HG03039 (cell line): ENCODE measurements at regions not wholly inside any gene's neighbourhood (a gene's known extent, or its start where the extent isn't known, plus 50 kb on each side); places are given as distances from the start of the nearest gene placed in this dataset.
"Not testable (repeated sequence)": the region's sequence is repeated elsewhere in the genome, so short reads cannot be mapped to it uniquely, and the experiment has no call there.

Experiments used
- ATAC-seq: cut with Tn5 transposase; IDR thresholded peaks from one replicate; pipeline ENCODE4 v1.9.1; 2021; ENCODE audit warnings: mild to moderate bottlenecking, moderate library complexity; ENCODE audit not compliant: unreplicated experiment

DNA sequence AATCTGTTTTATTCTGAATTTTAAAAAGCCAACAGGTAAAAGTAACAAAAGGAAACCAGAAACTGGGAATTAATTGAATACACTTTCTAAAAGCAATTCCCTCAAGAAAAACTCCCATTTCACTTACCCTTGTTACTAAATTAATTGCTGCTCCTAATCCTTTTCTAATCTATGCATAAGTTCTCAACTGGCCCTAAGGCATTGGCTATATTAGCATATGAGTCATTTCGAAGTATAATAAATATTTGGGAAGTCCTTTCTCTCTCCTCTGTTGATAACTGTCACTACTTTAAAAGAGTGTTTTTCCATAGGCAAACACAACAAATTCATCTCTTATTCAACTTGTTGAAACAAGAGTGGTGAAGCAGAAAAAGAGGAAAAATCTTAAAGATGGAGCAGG lies 486.5 kb upstream of the HTR2C start:
- no peak for ATAC-seq

DNA sequence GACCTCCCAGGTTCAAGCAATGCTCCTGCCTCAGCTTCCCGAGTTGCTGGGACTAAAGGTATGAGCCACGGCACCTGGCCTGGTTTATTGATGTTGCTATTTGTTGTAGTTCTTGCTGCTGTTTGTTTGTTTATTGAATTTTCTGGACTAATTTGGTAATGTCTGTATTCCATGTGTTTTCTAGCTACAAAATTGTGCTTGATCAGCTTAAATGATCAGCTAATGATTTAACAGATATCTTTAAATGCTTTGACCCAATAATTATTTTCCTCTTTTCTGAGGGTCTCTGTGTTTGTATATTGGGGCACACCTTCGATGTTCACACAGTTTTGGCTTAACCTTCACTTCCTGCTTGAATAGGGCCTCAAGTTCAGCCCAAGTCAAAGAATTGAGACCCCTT lies 488.1 kb upstream of the HTR2C start:
- no peak for ATAC-seq

DNA sequence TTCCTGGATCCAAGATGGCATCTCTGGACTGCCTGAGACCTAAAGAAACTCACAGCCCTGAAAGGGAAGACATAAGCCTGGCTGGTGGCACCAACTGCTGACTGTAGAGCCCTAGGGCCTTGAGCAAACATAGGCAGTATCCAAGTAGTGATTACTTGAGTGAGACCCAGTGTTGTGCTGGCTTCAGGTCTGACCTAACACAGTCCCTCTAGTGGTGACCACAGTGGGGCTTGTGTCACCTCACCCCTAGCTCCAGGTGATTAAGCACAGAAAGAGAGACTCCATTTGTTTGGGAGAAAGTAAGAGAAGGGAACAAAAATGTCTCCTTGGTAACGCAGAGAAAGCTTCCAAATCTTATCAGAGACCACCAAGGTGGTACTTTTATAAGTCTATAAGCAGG lies 496.3 kb upstream of the HTR2C start:
- no peak for ATAC-seq

GRCh38 chrX:114077773-114078172 lies 506.1 kb upstream of the HTR2C start:
- no peak for ATAC-seq

DNA sequence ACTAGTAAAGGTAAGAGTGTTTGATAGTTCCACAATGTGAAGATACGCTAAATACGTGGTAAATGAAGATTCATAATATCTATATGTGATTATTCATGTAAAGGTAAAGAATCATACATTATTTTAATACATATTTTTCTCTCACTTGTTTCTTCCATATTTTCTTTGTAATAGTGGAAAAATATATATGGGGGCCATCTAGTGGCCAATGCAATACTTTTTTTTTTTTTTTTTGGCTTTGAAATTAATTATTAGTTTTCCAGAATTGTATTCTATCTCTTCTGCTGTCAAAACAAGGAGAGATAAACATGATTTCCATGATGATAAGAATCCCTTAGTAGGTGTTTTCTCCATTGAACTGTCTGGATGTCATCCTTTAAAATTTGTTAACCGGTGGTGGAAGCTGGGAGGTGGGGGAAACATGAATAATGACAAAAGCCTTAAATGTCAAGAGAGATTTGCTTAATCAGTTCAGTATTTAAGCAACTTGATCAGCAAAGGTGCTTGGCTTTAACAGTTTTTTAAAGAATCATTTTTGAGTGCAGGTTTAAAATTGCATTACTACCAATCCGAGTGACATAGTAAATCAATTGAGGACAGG lies 508.7 kb upstream of the HTR2C start:
- ATAC-seq = no peak

- no peak for ATAC-seq
Measured at GRCh38 chrX:114073926-114074325, 510.0 kb upstream of the HTR2C start.

- no peak for ATAC-seq
Measured at GRCh38 chrX:114071412-114071811, 512.5 kb upstream of the HTR2C start.

GRCh38 chrX:114065577-114066223 lies 518.2 kb upstream of the HTR2C start:
- ATAC-seq = no peak

DNA sequence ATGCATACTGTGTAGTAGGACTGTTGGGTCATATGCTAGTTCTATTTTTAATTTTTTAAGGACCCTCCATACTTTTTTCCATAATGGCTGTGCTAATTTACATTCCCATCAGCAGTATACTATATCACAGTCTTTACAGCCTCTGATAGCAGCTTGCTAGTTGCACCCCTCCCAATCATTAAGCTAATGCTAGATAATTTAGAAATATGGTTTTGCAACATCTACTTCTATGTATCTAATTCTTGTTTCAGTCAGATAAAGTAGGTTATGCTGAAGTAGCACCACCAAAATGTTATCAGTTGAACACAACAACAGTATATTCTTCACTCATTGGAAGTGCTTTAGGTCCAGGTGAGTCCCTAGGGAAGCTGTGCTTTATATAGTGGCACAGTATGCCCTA lies 522.7 kb upstream of the HTR2C start:
- no peak for ATAC-seq

GRCh38 chrX:114058988-114059418 lies 524.9 kb upstream of the HTR2C start:
- no peak for ATAC-seq

GRCh38 chrX:114057422-114057821 lies 526.5 kb upstream of the HTR2C start:
- not testable (repeated sequence) for ATAC-seq

DNA sequence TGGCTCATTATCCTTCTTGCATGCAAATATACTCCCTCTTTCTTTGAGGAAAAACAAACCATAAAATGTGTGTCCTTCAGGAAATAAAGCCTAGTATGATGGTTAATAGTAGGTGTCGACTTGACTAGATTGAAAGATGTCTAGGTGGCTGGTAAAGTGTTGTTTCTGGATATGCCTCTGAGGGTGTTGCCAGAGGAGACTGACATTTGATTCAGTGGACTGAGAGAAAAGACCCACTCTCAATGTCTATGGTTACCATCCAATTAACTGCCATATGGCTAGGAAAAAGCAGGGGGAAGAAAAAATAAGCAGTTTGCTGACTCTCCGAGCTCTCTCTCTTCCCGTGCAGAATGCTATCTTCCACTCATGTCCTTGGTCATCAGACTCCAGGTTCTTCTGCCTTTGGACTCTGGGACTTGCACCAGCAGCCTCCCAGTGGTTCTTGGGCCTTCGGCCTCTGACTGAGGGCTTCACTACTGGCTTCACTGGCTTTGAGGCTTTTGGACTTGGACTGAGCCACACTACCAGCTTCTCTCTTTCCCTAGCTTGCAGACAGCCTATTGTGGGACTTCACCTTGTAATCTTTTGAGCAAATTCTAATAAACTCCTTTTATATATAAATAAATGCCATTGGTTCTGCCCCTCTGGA lies 532.1 kb upstream of the HTR2C start:
- no peak for ATAC-seq

DNA sequence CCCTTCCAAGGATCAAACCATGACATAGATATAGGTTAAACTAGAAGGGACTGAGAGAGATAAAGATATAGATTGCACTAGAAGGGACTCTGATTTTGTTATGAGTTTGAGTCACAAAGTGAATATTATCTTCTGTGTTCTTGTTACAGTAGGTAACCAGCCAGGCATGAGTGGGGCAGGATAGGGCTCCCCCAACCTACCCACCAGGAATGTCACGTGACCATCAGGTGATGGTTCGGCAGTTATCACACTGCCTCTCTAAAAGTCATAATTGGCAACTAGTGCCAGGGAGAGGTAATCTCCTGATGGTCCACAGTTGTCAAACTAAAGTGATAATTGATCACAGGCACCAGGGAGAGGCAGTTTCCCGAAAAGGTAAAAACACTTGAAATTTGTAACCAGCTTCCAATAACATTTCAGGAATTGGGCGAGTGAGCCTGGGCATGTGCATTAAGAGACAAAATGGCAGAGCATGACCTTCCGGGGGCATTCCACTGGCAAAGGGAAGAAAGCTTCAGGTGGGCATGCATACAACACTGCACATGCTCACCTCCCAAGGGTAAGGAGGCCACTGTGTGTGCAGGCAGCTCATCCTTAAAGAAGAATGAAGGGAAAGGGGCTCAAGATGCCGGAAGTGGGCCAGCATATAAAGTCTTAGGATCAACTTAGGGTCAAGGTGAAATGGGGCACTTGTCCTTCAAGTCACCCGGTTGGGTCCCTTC lies 533.6 kb upstream of the HTR2C start:
- ATAC-seq = no peak

DNA sequence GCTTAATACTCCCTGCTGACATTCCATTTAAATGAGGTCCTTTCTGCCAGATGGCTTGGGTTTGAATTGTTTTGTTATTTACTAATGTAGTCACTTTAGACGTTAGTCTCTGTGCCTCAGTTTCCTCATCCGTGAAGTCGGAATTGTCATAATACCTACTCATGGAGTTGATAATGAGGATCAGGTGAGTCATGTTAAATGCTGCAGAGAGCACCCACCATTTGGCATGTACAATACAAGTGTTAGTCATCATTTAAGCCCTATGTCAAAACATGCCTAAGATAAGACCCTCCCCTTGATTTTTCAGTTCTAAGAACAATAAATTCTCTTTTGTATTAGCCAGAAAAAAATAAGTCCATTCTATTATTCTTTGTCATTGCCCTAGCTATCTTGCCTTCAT lies 534.8 kb upstream of the HTR2C start:
- no peak for ATAC-seq

DNA sequence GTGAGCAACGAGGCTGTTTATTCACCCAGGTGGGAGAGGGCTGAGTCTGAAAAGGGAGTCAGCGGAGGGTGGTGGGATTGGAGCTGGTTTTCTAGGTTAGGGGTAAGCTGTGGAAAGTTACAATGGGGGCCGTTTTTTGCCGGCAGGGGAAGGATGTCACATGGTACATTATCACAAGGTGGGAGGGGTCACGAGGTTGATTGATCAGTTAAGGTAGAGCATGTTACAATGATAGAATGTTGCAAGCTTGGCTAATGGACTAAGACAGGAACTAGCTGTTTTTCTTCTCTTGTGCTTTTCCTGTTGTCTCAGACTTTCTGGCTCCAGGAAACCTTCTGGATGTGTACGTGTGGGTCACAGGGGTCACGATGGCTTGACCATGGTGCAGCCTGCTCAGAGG lies 536.3 kb upstream of the HTR2C start:
- ATAC-seq = no peak

GRCh38 chrX:114046695-114047279 lies 537.1 kb upstream of the HTR2C start:
- no peak for ATAC-seq

DNA sequence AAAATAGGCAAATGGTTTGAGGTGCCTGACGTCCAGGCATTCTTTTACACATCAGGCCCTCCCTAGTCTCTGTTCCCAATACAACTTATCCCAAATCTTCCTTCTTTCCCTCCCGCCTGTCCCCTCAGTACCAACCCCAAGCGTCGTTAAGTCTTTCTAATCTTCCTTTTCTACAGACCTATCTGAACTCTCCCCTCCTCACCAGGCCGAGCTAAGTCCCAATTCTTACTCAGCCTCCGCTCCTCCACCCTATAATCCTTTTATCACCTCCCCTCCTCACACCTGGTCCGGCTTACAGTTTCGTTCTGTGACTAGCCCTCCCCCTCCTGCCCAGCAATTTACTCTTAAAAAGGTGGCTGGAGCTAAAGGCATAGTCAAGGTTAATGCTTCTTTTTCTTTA lies 542.4 kb upstream of the HTR2C start:
- ATAC-seq = not testable (repeated sequence)

DNA sequence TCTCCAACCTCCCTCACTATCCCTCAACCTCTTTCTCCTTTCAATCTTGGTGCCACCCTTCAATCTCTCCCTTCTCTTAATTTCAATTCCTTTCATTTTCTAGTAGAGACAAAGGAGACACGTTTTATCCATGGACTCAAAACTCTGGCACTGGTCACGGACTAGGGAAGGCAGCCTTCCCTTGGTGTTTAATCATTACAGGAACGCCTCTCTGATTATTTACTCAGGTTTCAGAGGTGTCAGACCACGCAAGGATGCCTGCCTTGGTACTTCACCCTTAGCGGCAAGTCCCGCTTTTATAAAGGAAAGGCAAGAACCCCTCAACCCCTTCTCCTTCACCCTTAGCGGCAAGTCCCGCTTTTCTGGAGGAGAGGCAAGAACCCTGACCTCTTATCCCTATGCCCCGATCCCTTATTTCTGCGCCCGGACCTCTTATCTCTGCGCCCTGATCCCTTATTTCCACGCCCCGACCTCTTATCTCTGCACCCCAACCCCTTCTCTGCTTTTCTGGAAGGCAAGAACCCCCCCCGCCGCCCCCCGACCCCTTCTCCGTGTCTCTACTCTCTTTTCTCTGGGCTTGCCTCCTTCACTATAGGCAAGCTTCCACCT lies 543.1 kb upstream of the HTR2C start:
- ATAC-seq = not testable (repeated sequence)

DNA sequence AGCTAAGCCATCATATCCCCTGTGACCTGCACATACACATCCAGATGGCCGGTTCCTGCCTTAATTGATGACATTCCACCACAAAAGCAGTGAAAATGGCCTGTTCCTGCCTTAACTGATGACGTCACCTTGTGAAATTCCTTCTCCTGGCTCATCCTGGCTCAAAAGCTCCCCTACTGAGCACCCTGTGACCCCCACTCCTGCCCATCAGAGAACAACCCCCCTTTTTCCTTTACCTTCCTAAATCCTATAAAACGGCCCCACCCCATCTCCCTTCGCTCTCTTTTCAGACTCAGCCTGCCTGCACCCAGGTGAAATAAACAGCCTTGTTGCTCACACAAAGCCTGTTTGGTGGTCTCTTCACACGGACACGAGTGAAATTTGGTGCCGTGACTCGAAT lies 543.8 kb upstream of the HTR2C start:
- ATAC-seq = not testable (repeated sequence)

DNA sequence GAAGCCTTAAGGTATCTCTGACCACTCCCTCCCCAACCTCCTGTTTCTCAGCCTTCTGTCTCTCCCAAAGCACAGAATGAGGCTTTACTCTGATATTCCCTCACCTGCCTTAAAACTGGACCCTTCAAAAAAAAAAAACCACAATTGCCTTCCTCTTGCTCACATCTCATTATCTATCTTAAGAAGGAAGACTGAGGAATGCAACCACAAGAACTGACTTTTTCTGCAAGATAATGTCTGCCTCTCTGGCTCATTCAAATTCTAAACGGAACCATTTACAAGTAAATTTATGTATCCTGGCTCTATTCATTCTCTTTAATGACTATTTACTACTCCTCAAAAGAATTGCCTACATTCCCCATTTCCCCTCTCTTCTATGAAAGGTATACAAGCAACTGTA lies 545.5 kb upstream of the HTR2C start:
- no peak for ATAC-seq

GRCh38 chrX:114037515-114037914 lies 546.4 kb upstream of the HTR2C start:
- no peak for ATAC-seq
